Activated gamma-delta T cell treated with Interleukin-2 at 50 U/mL for 16 hours (primary cell): ENCODE measurements at regions not wholly inside any gene's neighbourhood (a gene's known extent, or its start where the extent isn't known, plus 50 kb on each side); places are given as distances from the start of the nearest gene placed in this dataset.

ENCODE experiments used
- DNase-seq: peaks from one replicate; pipeline ENCODE4 v3.0.0-alpha.2; 2020

DNA sequence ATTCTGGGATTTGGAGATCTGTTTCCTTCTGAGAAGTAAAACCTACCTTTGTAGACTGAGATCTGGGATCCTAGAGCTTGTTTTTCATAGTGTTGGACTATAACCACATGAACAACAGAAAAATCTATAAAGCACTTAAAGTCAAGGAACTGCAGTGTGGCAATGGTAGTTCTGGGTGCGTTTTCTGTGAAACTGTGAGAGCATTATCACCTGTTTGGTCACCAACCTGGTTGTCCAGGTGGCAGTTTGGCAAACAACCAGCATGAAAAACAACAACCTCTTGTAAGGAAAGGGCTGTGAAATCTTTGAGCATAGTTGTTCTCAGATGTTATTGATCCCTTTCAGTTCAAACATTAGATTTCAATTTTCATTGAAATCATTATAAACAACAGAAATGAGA lies 215.8 kb upstream of the CITED2 start:
- DNase-seq, result no peak

DNA sequence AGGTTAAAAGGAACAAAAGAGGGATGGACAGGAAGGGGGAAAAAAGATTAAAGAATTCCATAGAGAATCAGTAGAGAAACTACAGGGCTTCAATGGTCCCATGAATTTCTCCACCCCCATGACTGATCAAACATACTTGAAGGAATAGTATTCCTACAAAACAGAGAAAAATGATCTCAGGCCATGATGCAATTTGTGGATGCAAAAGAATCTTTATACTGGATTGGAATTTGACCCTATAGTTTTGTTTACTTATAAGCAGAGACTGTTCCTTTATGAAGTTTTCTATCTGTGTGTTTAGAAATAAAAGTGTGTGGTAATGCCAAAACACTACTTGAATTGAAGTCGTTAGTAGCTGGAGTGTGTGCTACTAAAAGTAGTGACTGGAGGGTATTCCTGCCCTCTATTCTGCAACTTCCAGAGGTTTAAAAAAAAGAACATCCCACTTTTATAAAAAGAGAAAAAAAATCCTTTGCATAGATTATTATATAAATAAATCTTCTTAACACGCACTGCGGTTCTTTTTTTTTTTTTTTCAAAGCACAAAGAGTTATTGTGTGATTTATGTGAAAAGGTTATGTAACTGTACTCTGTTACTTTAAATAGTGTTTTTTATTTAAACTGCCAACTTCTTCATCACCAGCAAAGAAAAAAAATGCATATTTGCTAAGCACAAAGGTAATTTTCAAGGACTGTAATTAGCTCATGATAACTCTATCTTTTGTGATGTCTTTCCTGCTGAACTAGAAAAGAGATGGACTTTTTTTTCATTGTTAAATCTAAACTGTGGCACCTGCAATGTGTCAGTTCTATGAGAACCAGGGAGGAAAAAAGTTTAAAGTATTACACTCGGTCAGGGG lies 214.5 kb upstream of the CITED2 start:
- no peak for DNase-seq

DNA sequence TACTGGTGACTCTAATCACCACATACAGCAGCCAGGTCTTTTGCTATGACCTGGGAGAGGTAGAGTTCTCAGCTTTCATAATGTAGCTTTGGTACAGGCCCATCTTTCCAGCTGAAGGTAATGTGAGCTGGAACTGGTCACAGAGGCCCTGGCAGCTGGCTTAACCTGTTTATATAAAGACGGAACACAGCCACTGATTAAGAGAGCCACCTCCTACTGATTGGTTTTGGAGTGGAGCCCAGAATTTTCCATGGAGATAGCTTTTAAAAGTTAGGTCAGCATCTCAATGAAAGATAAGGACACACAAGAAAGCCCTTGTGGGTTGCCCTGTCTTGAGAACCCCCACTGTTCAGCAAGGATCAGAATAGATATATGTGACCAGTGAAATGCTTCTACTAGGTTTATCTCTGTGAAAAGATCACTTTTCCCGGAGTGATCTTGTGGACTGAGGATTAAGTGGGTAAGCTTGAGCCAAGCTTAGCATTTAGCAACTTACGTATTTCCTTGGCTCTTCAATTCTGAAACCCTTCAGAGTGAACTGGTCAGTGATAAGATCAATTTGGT lies 213.7 kb upstream of the CITED2 start:
- no peak for DNase-seq

DNA sequence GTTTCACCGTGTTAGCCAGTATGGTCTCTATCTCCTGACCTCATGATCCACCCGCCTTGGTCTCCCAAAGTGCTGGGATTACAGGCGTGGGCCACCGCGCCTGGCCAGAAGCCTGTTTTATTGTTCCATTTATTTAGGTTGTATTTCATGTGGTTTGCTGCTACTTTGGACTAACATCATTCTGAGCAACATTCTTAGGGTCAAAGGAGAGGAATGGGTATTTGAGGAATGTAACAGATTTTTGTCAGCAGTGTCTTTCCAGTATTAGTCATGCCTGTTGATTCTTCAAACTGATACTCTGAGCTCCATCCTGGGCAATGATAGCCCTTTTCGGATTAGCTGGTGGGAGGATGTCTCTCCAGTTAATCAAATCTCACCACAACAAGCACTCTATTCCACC lies 213.0 kb upstream of the CITED2 start:
- DNase-seq, result no peak

DNA sequence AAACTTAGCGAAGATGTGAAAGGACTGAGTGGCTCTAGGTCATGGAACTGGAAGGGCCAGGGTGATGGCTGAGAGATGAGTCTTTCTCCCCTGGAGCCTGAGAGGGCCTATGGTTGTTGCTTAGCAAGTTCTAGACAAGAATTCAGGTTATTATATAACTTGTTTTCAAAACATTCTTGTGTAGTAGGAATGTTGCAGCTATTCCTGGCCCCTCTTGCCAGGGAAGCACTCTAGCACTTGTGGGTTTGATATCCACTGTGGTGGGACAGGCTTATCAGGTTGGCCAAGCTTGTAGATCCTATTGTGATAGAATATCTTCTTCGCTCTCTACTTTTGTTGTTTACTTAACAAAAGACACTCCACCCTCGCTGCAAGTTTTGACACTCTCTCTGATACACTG lies 211.8 kb upstream of the CITED2 start:
- no peak for DNase-seq

DNA sequence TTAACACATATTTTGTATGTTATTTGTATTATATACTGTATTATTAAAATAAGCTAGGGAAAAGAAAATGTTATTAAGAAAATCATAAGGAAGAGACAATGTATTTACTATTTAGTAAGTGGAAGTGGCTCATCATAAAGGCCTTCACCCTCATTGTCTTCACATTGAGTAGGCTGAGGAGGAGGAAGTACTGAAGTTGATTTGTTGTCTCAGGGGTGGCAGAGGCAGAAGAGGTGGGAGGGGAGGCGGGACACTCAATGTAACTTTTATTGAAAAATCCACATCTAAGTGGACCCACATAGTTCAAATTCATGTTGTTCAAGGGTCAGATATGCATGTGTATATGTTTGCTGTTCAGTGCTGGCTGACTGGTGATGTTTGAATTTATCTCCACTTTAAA lies 210.2 kb upstream of the CITED2 start:
- no peak for DNase-seq

DNA sequence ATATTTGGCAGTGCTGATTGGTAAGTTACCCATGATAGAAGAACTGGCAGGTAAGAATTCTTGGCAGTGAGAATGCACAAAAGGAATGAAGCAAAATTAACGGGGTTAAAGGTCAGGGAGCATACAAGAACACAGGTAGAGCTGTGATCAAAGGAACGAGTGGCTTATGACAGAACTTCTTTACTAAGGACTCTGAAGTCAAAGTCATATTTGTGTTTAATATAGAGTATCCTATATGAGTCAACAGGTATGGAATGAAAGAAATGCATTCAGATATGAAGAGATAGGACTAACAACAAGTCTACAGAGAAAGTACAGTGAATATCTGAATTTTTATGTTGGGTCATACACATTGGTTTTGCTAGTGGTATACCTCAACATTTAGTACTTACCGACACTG lies 209.0 kb upstream of the CITED2 start:
- no peak for DNase-seq

DNA sequence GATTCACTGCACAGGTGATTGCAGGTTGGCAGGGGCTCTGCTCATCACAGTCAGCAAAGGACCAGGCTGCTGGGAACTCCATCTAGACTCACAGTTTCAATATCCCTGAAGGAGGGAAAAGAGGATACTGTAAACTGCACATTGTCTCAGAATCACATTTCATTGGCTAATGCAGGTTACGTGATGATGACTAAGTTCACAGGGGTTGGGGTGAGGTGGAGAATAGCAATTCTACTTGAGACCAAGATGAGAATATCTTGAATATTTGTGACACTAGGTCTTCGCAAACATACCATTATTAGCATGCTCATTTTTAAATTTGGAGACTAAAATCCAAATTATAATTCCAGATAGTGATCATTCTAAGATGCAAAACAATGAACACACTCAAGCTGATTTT lies 208.5 kb upstream of the CITED2 start:
- DNase-seq, result no peak

DNA sequence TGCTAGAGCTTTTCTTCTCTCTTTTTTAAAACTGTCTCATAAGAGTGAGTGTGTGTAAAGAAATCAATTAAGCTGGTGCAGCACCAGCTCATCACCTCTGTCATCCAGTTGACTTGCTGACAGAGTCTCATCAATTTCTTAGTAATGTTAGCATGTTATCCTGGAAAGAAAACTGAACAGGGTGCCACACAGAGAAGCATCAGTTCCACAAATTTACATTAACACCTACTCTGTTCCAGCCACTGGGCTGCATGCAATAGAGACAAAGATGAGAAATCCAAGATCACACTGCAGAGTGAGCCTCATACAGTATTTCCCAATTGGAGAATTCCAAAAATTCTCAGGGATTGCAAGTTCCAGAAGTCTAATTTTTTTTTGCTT lies 207.0 kb upstream of the CITED2 start:
- DNase-seq, result no peak

DNA sequence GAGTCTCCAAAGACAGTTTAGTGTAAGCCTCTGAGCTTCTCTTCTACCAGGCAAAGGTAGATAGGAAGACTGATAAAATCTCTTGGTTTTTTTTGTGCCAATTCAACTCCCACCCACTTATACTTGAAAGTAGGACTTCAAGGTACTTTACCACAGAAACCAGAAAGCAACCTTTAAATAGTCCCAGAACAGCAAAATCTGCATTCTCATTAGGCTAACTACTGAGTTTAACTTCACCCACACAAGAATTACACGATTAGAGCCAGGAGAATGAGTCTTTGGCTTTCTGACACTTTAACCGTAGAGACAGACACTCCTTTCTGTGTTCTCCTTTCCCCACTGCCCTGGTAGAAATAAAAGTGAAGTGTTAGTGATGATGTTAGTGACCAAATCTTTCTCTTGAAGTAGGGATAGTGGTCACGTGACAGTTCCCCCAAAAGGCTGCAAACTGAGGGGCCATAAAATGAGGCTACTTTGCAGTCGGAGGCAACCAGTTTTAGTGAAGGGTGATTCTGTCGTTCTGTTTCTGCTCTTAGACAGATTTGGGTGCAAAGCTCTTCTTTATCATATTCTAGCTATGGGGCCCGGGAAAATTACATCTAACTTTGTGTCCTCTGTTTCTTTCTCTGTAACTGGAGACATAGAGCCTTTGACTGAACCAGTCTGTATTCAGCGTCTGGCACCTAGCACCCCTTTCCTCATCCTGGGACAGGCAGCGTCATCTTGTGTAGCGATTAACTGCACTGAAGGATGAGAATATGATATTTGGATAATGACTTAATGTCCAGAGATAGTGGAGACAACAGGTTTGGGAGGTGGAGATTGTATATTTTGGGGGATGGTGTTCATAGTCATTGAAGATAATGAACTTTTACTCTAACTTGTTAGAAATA lies 206.4 kb upstream of the CITED2 start:
- DNase-seq, result no peak

DNA sequence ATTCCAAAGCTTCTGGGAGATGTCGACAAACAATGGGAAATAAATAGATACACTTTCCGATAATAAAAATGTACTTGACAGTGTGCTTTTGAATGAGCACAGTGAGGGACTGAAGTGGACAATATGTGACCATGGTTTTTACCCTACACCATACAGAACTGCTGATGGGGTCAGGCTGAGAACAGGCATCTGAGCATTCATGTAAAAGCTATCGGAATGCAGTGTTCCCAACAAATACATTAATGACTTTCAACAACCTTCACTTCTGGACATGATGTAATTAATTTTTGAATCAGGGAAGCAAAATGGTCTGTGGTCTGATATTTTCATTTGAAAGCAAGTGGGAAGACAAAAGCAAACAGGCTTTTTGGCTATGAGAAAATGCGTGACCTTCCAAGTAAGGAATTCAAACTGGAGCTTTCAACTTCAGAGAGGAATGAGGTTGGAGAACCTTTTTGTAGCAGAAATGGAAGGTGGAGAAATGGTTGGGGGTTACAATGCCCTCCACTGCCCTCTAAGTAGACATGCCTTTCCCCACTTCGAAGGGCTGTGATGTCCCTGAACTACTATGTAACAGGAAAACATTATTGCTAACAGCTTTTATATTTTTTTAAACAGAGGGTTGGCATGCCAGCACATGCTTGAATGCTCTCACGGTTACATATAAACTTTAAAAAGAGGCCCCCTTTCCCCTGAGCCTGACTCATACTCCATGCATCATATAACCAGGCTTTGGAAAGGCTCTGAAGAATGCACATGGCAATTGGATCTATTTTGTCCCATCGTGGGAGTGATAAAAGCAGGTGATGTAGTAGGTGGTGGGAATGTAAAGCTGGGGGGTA lies 203.5 kb upstream of the CITED2 start:
- no peak for DNase-seq

DNA sequence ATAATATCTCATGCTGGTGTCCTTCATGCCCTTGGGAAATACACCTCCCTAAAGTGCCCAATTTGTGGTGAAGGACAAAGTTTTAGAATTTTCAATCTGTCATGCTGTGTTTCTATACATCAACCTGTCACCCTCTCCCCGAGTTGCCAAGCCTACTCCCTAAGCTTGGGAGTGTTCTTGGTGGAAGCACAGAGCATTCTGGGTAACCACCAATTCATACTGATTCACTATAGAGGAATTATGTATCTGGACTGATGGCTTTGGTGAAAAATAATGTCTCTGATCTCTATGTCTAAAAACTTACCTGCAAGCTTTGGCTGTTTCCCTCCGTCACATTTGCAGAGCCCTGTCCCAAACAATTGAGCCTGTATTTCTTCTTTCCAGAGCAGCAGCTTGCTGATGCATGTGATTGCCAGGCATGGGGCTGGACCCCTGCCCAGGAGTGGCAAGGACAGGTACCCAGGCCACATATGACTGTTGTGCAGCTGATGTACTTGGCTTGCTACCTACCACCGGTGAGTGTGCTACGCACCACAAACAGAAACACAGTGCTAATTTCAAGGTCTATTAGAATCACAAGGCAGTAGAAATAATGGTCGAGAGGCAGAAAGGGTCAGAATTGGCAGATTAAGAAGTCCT lies 202.8 kb upstream of the CITED2 start:
- DNase-seq, result no peak

DNA sequence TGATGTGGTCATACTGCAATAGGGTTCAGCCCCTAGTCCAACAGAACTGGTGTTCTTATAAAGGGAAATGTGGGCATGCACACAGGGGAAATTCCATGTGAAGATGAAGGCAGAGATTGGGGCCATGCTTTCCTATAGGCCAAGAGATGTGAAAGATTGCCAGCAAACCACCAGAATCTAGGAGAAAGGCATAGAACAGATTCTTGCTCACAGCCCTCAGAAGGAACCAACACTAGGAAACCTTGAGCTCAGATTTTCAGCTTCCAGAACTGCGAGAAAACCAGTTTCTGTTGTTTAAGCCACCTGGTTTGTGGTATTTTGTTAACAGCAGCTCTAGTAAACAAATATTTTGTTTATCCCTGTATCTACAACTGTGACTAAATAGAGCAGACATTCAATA lies 197.6 kb upstream of the CITED2 start:
- no peak for DNase-seq

DNA sequence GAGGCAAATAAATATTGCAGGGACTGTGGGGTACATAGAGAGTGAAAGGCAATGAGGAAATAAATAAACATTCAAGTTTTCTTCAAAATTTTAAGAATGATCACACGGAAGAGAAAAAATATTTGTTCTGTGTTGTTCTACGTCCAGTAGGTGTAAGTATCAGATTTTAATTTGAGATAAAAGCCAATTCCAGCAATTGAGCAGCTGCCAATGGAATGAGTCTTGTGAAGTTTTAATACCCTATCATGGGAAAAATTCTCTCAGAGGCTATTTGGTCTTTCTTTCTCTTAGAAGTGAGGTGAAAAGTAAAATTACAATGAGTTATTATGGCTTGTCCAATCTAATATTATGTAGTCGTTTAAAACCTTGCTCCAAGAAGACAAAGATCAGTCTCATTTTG lies 195.7 kb upstream of the CITED2 start:
- DNase-seq, result no peak

DNA sequence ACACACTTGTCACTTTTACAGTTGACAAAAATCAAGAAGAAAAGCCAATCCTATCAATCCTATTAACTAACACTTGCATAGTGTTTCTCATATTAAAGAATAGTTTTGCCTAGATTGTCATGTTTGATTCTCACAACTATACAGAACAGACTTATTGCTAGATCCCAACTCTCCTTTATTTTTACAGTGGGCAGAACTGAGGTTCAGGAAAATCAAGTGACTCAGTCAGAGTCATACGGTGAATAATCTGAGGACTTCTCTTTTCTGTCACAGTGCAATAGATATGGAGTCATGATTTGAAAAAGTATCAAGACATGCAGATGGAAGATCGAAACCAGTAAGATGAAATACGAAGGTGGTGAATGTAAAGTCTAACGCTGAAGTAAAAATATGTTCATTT lies 195.1 kb upstream of the CITED2 start:
- DNase-seq, result no peak

DNA sequence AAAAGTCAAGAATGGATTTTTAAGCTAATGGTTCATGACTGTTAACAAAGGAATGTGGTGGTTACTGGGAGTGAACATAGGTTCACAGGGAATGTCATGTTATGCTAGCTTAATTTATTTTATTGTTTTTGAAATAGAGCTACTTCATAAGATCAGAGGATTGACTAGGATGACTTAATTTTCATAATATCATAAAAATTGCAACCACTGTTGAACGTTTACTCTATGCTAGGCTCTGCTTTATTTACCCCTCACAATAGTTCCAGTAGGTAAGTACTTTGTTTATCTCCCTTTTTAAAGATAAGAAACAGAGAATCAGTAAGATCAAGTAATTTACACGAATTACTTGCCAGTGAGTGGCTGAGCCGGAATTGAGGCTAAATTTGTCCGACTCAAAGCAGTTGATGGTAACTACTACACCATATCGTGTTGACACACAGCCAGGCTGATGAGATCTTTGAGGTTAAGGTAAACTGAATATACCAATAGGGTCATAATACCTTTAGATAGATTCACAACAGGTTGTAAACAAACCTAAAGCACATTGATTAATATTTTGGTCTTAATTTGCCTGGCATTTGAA lies 194.6 kb upstream of the CITED2 start:
- no peak for DNase-seq

DNA sequence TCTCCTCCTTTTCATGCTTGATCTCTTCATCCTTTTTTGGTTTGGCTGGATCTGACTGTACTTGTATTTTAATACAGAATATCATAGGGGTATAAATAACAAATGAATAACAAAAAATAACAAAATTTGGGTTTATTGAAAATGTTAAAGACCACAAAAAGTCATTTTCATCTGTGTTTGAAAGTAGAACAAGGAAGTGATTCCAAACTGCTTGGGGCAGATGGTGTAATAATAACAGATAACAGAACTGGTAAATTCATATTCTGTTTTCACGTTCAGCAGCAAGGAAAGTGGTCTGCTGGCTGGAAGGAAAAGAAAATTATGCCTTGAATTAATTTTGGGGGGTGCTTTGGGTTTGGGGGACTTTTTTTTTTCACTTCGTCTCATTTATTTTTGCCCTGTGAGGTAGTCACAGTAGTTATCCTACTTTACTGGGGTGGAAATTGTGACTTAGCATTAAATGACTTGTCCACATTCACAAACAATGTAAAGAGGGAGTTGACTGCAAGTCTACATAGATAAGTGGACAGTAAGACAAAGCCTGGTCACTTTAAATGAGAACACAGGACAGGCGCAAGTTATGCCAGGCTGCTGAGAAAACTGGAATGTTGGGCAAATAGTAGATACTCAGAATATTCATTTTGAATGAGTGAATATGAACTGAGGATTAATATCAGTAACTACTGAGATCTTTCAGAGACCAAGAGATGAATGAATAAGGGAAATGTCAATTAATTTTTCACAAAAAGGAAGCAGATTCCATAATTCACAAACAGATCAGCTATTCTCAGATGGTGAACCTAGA lies 193.9 kb upstream of the CITED2 start:
- DNase-seq, result no peak

DNA sequence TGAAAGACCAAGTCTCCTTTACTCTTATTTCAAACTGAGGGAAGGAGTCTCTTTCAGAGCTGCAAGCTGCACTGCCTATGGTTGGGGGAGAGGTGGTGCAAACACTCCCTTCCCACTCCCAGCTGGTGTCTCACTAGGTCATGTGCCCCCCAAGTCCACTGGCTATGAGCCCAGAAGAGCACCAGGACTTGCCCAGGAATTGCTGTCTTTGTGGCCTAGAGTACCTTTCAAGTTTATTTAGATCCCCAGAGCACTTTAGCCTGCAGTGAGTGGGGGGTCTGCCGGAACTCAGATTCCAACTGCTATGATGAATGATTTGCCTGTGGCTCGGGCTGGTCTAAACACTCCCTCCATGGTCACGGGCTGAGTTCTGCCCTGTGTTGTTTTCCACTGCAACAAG lies 192.6 kb upstream of the CITED2 start:
- DNase-seq, result no peak

DNA sequence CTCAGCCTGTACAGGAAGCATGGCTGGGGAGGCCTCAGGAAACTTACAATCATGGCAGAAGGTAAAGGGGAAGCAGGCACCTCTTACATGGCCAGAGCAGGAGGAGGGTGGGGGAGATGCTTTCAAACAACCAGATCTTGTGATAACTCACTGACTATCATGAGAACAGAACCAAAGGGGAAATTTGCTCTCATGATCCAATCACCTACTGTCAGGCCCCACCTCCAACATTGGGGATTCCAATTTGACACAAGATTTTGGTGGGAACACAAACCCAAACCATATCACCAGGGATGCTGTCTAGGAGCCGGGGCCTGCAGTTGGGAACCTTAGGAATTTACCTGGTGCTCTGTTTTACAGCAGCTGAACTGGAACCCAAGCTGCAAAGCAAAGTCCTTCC lies 191.1 kb upstream of the CITED2 start:
- DNase-seq, result no peak

DNA sequence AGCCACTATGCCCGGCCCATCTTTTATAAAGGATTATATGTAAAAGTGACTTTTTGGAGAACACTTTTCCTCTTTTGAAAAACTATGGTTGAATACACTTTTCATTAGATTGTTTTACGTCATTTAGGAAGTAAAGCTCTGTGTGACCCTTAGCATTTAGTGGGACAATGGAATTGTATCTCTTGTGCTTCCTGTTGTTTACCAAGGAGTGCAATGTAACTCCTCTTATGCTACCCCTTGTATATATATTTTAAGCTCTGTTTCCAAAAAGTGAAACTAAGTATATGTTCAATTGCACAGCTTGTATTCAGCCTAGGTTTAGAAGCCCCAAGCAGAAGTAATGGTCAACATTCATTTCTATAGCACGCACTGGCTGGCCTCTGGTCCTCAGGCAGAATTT lies 183.1 kb upstream of the CITED2 start:
- DNase-seq, result no peak

DNA sequence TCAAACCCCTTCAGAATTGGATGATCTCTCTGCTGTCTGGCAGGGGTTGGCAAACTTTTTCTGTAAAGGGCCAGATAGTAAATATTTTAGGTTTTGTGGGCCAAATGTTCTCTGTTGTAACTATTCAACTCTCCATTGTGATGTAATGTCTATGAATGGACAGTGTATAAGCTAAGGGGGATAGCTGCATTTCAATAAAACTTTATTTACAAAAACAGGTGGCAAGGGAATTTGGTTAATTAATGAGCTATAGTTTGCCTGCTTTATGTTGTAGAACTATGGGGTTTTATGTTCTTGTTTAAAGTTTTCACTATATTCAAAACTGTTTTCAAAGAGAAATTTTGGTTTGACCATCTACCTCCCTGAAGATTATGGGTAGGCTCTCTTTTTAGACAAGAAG lies 182.1 kb upstream of the CITED2 start:
- no peak for DNase-seq
